HG03159 (cell line): ENCODE measurements at regions not wholly inside any gene's neighbourhood (a gene's known extent, or its start where the extent isn't known, plus 50 kb on each side); places are given as distances from the start of the nearest gene placed in this dataset.

ENCODE experiments used
- ATAC-seq: cut with Tn5 transposase; IDR thresholded peaks from one replicate; pipeline ENCODE4 v1.9.1; 2021; ENCODE audit warnings: mild to moderate bottlenecking, moderate library complexity; ENCODE audit not compliant: unreplicated experiment

GRCh38 chr11:116207019-116207418 lies 565.8 kb downstream of the BUD13 start:
- no peak for ATAC-seq

- ATAC-seq: no peak
Observed at GRCh38 chr11:116202922-116203321, 569.9 kb downstream of the BUD13 start.

DNA sequence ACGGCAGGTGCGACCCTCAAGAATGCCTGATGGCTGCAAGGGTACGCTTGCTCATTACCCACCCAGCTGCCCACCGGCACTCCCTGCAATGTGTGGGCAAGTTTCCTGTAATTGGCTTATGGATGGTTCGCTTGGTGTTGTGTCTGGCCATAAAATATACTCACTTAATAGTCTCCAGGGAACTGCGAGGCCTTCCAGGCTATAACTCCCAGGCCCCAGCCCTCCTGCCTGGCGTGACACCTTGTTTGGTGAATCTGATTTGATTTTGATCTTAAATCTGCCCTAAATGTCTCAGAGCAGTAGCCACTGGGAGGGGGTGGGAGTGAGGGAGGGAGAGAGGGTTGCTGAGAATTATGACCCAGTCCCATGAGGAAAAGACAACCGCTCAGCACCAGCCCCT lies 572.2 kb downstream of the BUD13 start:
- no peak for ATAC-seq

DNA sequence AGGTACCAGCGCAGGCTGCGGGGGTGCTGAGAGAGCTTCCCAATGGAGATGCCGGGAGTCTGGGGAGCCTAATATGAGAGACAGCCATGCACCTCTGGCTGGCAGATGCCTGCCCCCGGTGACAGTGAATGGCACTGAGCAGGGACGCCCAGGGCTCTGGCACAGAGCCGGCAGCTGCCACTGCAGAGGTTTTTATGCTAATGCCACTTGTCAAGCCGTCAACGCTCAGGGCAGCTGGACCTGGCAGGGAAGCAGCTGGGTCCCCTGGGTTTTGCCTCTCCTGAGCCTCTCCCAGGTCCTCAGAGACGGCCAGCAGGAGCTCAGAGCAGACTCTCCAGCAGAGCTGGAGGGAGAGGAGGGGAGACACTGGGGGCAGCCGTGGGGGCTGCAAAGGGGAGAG lies 573.6 kb downstream of the BUD13 start:
- no peak for ATAC-seq

GRCh38 chr11:116194156-116194904 lies 578.5 kb downstream of the BUD13 start:
- no peak for ATAC-seq

DNA sequence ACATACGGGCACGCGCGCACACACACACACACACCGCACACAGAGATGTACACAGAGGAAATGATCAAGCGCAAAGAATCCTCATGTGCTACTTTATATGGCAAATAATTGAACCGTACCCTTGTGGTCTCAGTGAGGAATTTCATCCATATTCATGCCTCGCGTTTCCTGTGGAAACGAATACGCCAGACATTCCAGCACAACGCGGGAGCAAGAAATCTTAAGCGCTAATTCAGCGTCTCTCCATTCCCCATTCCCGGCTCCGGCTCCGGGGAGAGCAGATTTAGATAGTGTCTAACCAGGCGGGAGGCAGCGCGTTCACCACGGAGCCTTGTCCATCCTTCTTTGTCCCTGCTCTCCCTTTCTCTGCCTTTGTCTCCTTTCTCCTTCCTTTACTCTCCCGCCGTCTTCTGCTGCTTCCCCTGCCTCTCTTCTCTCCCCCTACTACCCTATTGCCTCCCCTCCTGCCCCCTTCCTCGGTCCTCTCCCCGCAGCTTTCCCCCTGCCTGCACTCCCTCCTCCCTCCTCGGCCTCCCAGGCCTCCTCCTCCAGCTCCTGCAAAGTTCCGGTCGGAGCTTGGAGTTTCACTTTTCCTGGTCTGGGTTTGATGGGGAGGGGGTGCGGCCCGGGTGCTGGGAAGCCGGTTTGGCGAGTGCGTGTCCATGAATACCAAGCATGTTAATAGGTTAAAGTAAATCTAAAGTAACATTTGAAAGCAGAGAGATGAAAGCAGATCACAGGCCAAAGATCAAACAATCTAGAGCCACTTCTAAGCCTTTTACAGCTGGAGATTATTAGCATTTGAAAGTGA lies 579.3 kb downstream of the BUD13 start:
- ATAC-seq: no peak

DNA sequence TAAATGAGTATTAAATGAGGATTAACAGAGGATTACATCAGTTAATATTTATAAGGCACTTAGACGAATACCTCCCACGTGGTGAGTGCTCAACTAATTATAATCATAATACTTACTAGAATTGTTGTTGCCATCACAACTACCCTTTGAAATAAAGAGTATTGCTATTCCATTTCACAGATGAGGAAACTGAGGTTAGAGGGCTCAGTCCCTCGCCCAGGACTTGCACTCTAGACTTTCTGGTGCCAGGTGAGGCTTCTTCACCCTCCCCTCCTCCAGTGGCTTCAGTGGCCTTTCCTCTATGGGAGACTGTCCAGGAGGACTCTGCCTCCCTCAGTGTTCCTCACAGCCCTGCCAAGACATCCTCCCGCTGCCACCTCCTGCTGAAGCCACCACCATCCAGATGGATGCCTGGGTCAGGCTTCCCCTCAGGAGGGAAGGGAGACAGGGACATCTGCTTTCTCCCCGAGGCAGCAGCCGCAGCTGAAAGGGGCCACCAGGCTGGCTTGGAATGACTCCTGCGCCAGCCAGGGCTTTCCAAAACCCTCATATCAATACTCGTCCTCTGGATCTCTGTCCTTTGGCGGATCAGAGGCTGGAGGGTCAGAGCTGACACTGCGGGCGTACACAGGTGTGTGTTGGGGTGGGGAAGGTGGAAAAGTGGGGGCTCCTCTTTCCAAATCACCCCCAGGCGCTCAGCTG lies 580.1 kb downstream of the BUD13 start:
- ATAC-seq: no peak

DNA sequence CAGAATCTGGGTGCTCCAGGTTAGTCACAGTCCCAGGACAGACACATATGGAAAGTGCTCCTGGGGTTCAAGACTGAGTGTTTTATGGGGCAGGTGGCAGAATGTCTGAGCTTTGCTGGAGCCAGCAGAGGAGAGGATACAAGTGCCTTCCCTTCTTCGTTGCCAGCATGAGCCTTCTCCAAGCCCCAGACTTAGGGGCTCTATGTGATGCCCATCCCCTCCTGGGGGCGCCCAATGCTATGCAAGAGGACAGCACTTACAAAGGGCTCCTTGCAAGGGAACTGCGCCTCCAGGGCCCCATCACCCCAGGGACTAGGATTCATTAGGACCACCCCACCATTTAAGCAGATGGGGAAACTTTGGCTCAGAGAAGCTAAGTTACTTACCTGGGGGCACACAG lies 581.9 kb downstream of the BUD13 start:
- ATAC-seq: no peak

DNA sequence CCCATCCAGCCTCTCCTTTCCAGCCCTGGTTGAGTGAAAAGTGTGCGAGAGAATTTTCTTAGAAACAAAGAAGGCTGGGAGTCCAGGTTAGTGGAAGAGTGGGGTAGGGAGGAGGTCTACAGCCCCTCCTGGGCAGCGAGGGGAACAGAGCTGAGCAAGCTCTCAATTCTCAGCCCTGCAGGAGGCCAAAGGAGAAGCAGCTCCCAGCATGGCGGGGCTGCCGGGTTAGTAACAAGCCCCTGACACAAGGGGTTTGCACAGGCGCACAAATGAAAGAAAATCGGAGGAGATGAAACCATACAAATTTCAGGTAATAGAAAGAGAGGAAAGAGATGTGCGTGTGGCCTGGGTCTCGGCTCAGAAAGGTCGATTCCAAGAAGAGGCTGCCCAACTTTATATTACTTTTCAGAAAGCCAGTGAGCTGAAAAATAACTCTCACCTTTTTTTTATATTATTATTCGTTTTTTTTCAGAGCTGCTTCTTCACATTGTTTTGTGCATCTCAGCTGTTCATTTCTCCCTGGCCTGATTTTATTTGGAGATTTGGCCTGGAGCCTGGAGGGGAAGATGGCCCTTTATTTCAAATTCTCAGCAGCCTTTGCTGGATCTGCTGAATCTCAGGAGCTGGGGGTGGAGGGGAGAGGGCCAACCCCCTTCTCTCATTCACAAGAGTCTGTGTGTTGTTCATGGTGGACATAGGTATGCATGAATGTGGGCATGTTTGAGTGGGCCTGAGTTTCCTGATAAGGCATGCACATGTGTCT lies 583.2 kb downstream of the BUD13 start:
- ATAC-seq: no peak

GRCh38 chr11:116188350-116188749 lies 584.4 kb downstream of the BUD13 start:
- no peak for ATAC-seq

GRCh38 chr11:116187026-116187425 lies 585.8 kb downstream of the BUD13 start:
- no peak for ATAC-seq

GRCh38 chr11:116185551-116185950 lies 587.2 kb downstream of the BUD13 start:
- ATAC-seq: no peak

DNA sequence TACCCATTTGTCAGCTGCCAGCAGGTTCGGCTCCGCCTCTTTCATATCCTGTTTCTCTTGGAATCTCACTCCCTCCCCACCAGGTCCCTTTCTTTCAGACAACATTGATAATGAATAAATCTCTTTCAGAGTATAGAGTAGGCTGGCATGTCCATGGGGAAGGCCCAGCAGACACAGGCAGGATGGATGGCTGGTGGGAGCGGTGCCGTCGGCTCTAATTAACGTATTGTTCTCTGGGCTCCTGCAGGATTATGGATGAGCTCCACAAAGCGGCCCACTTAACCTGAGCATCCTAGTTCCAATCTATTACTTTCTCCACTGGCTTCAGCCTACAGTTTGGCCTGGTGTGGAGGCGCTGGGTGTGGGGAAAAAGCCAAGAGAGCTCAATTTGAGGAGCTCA lies 588.0 kb downstream of the BUD13 start:
- ATAC-seq: no peak

- no peak for ATAC-seq
Observed at GRCh38 chr11:116182356-116182966, 590.3 kb downstream of the BUD13 start.

DNA sequence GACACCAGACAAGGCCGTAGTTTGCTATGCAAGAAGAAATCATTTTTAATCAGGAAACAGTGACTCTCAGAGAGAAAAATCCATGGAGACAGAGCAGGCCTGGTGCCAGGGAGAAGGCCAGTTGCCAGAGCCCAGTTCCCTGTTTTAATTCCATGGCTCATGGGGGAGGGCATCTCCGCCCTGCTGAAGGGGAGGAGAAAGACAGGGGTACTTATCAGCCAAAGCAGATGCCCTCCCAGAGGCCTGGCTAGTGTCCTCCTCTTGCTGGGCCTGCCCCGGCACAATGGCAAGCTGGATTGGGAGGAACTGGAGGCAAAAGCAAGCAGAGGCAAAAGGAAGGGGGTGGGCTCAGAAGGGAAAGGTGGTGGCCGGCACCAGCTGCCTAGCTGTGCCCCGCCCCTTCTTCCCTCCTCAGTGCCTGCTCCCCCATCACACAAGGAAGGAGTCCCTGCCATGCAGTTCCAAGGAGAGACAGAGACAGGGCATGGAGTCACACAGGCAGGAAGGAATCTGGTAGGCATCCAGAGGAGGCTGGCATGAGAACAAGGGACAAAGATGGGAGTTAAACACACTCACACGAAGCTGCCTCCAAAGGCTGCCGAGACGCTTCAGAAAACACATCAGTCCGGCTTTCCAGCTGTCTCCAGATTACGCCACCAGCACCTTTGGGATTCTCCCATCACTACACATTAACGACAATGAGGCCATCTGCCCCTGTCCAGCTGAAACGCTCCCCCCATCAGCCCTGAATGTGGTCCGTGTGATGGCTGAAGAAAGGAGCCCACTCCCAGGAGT lies 591.8 kb downstream of the BUD13 start:
- ATAC-seq: no peak

- ATAC-seq: no peak
Observed at GRCh38 chr11:116179401-116179800, 593.4 kb downstream of the BUD13 start.

DNA sequence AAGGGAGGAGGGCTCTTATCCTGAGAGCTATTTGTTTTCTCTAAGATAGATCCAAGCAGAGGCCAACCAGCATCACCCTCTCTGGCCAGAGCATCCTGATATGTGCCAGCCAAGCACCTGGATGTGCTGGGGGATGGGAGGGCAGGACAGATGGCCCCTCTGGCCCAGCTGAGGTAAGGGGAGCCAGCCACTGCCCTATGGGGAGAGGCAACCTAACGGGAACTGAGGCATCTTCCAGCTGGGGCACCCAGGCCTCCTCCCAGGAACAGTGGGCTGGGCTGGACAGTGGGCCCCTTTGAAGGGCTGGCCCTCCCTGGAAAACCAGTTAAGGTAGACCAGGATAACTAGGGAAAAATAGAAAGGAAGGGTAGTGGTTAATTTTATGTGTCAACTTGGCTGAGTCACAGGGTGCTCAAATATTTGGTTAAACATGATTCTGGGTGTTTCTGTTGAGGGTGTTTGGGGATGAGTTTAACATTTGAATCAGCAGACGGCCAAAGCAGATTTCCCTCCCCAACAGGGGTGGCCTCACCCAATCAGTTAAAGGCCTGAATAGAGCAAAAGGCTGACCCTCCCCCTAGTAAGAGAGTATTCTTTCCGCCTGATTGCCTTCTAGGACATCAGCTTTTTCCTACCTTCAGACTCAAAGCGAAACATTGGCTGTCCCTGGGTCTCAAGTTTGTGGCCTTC lies 595.1 kb downstream of the BUD13 start:
- no peak for ATAC-seq

- no peak for ATAC-seq
Observed at GRCh38 chr11:116176484-116177005, 596.2 kb downstream of the BUD13 start.

GRCh38 chr11:116175707-116176106 lies 597.1 kb downstream of the BUD13 start:
- ATAC-seq: no peak
